Activated naive CD4-positive, alpha-beta T cell treated with anti-CD3 and anti-CD28 coated beads, Interleukin-2, amount 50 U/mL, for 72 hours (primary cell): ENCODE measurements at regions not wholly inside any gene's neighbourhood (a gene's known extent, or its start where the extent isn't known, plus 50 kb on each side); places are given as distances from the start of the nearest gene placed in this dataset.
"Not testable (repeated sequence)": the region's sequence is repeated elsewhere in the genome, so short reads cannot be mapped to it uniquely, and the experiment has no call there.

ENCODE experiments used
- ATAC-seq, 2 donors: fragments of 150-1000 bp; cut with Tn5 transposase; 2 replicates each; pipeline ENCODE4 v1.10.0; 2021; ENCODE audit warnings: mild to moderate bottlenecking in 2 of 2, moderate library complexity in 2 of 2
- DNase-seq, 2 donors: peaks; one replicate each; pipeline ENCODE4 v3.0.0; 2021 to 2022; ENCODE audit warnings: low spot score in 2 of 2
- H3K27ac Mint-ChIP-seq, 2 donors: one replicate each; pipeline ENCODE4 v1.8.0; 2022; ENCODE audit warnings: mild to moderate bottlenecking in 2 of 2, mixed read lengths in 2 of 2
- H3K36me3 Mint-ChIP-seq, 2 donors: one replicate each; pipeline ENCODE4 v1.8.0; 2022; ENCODE audit warnings: mixed read lengths in 2 of 2
- H3K9me3 Mint-ChIP-seq, 2 donors: one replicate each; pipeline ENCODE4 v1.8.0; 2022; ENCODE audit warnings: mixed read lengths in 2 of 2

- peaks cover 33 to 56% of the 10 kb centered on the region in 2 donors for H3K36me3 Mint-ChIP-seq
- not testable (repeated sequence) for DNase-seq, H3K27ac Mint-ChIP-seq, ATAC-seq
- peaks cover 38 to 42% of the 10 kb centered on the region in 2 donors for H3K9me3 Mint-ChIP-seq
Measured at GRCh38 chr1:213711833-213712490, 275.8 kb upstream of the PROX1 start.

GRCh38 chr1:213714645-213715044 is 273.1 kb upstream of the PROX1 start:
- DNase-seq (no peak), ATAC-seq (no peak)
- peaks cover 22 to 56% of the 10 kb centered on the region in 2 donors for H3K36me3 Mint-ChIP-seq
- H3K27ac Mint-ChIP-seq, result no peak overlapping the region
- peaks cover 36 to 37% of the 10 kb centered on the region in 2 donors for H3K9me3 Mint-ChIP-seq

- DNase-seq (no peak), ATAC-seq (no peak)
- H3K36me3 Mint-ChIP-seq, result peaks cover 21 to 55% of the 10 kb centered on the region in 2 donors
- peaks cover 32 to 37% of the 10 kb centered on the region in 2 donors for H3K9me3 Mint-ChIP-seq
- no peak overlapping the region for H3K27ac Mint-ChIP-seq
Measured at GRCh38 chr1:213715182-213715581, 272.6 kb upstream of the PROX1 start.

- ATAC-seq (no peak), DNase-seq (no peak)
- Mint-ChIP-seq H3K36me3 (peaks cover 5 to 30% of the 10 kb centered on the region in 2 donors), H3K9me3 (peaks cover 24 to 31% of the 10 kb centered on the region in 2 donors), H3K27ac (no peak overlapping the region)
Measured at GRCh38 chr1:213719462-213719861, 268.3 kb upstream of the PROX1 start.

GRCh38 chr1:213720032-213720431 is 267.7 kb upstream of the PROX1 start:
- DNase-seq (no peak), ATAC-seq (no peak)
- H3K27ac Mint-ChIP-seq, result no peak overlapping the region
- peaks cover 5 to 25% of the 10 kb centered on the region in 2 donors for H3K36me3 Mint-ChIP-seq
- H3K9me3 Mint-ChIP-seq, result peaks cover 24 to 29% of the 10 kb centered on the region in 2 donors

GRCh38 chr1:213723187-213723586 is 264.6 kb upstream of the PROX1 start:
- Mint-ChIP-seq H3K9me3 (peaks cover 12 to 20% of the 10 kb centered on the region in 2 donors), H3K27ac (no peak overlapping the region), H3K36me3 (peaks cover 5 to 19% of the 10 kb centered on the region in 2 donors)
- ATAC-seq (no peak), DNase-seq (no peak)

GRCh38 chr1:213724640-213725536 is 262.9 kb upstream of the PROX1 start:
- no peak for ATAC-seq
- Mint-ChIP-seq H3K9me3 (peaks cover 12 to 19% of the 10 kb centered on the region in 2 donors), H3K27ac (no peak overlapping the region), H3K36me3 (peaks cover 5 to 13% of the 10 kb centered on the region in 2 donors)
- DNase-seq, result no peak

- no peak for DNase-seq
Measured at GRCh38 chr1:213727853-213728592, 259.8 kb upstream of the PROX1 start.

GRCh38 chr1:213728593-213729536 is 258.9 kb upstream of the PROX1 start:
- ATAC-seq (no peak), DNase-seq (no peak)
- H3K9me3 Mint-ChIP-seq, result peaks cover 0 to 8% of the 10 kb centered on the region in 2 donors
- no peaks in the 10 kb centered on the region for H3K36me3 Mint-ChIP-seq
- no peak overlapping the region for H3K27ac Mint-ChIP-seq

More at GRCh38 chr1:213727853-213728592, 259.8 kb upstream of the PROX1 start:
- H3K36me3 Mint-ChIP-seq, result no peaks in the 10 kb centered on the region
- H3K27ac Mint-ChIP-seq, result no peak overlapping the region
- H3K9me3 Mint-ChIP-seq, result peaks cover 0 to 8% of the 10 kb centered on the region in 2 donors
- ATAC-seq, result no peak

GRCh38 chr1:213733705-213734104 is 254.1 kb upstream of the PROX1 start:
- Mint-ChIP-seq H3K27ac (no peak overlapping the region), H3K36me3 (no peaks in the 10 kb centered on the region), H3K9me3 (peaks cover 0 to 12% of the 10 kb centered on the region in 2 donors)
- DNase-seq (no peak), ATAC-seq (no peak)

- no peak for DNase-seq
- Mint-ChIP-seq H3K36me3 (no peaks in the 10 kb centered on the region), H3K27ac (no peak overlapping the region), H3K9me3 (peaks cover 0 to 4% of the 10 kb centered on the region in 2 donors)
- ATAC-seq, result no peak
Measured at GRCh38 chr1:213737398-213738035, 250.3 kb upstream of the PROX1 start.

GRCh38 chr1:213738658-213739057 is 249.1 kb upstream of the PROX1 start:
- Mint-ChIP-seq H3K36me3 (peaks cover 0 to 4% of the 10 kb centered on the region in 2 donors), H3K9me3 (peaks cover 3 to 9% of the 10 kb centered on the region in 2 donors), H3K27ac (no peak overlapping the region)
- DNase-seq, result no peak
- no peak for ATAC-seq

- ATAC-seq (no peak), DNase-seq (no peak)
- Mint-ChIP-seq H3K36me3 (peaks cover 0 to 4% of the 10 kb centered on the region in 2 donors), H3K27ac (no peak overlapping the region), H3K9me3 (peaks cover 3 to 5% of the 10 kb centered on the region in 2 donors)
Measured at GRCh38 chr1:213742992-213743391, 244.8 kb upstream of the PROX1 start.

GRCh38 chr1:213744780-213745179 is 243.0 kb upstream of the PROX1 start:
- DNase-seq (no peak), ATAC-seq (no peak)
- no peak overlapping the region for H3K27ac Mint-ChIP-seq
- H3K9me3 Mint-ChIP-seq, result peaks cover 3 to 5% of the 10 kb centered on the region in 2 donors
- peaks cover 0 to 4% of the 10 kb centered on the region in 2 donors for H3K36me3 Mint-ChIP-seq

- ATAC-seq, result no peak
- H3K27ac Mint-ChIP-seq, result no peak overlapping the region
- no peak for DNase-seq
- H3K36me3 Mint-ChIP-seq, result peaks cover 0 to 4% of the 10 kb centered on the region in 2 donors
- H3K9me3 Mint-ChIP-seq, result peaks cover 3 to 5% of the 10 kb centered on the region in 2 donors
Measured at GRCh38 chr1:213745451-213745850, 242.3 kb upstream of the PROX1 start.
